Parathyroid adenoma (tissue), 2 donors: ENCODE measurements at regions not wholly inside any gene's neighbourhood (a gene's known extent, or its start where the extent isn't known, plus 50 kb on each side); places are given as distances from the start of the nearest gene placed in this dataset.

Experiments used
- H2AFZ ChIP-seq: fragments of 300-600 bp; sonication (generic); one replicate; pipeline ENCODE4 v1.7.0; 2017; ENCODE audit warnings: antibody characterized with exemption, mild to moderate bottlenecking
- H3K27ac ChIP-seq: fragments of 300-600 bp; sonication (generic); one replicate; pipeline ENCODE4 v1.7.0; 2017
- H3K27me3 ChIP-seq: fragments of 300-600 bp; sonication (generic); one replicate; pipeline ENCODE4 v1.7.0; 2017; ENCODE audit warnings: low read length; ENCODE audit not compliant: control insufficient read depth, insufficient read depth
- H3K36me3 ChIP-seq: fragments of 300-600 bp; sonication (generic); one replicate; pipeline ENCODE4 v1.7.0; 2017; ENCODE audit warnings: low read length; ENCODE audit not compliant: control insufficient read depth, insufficient read depth
- H3K4me1 ChIP-seq: fragments of 300-600 bp; sonication (generic); one replicate; pipeline ENCODE4 v1.7.0; 2017; ENCODE audit warnings: control low read depth
- H3K4me2 ChIP-seq: fragments of 300-600 bp; sonication (generic); one replicate; pipeline ENCODE4 v1.7.0; 2017; ENCODE audit warnings: low read length
- H3K4me3 ChIP-seq: fragments of 300-600 bp; sonication (generic); one replicate; pipeline ENCODE4 v1.7.0; 2017; ENCODE audit warnings: low read depth, low read length
- H3K79me2 ChIP-seq: fragments of 300-600 bp; sonication (generic); one replicate; pipeline ENCODE4 v1.7.0; 2017; ENCODE audit warnings: control low read depth
- H3K9ac ChIP-seq: fragments of 300-600 bp; sonication (generic); one replicate; pipeline ENCODE4 v1.7.0; 2017; ENCODE audit warnings: mild to moderate bottlenecking
- H3K9me3 ChIP-seq: fragments of 300-600 bp; sonication (generic); one replicate; pipeline ENCODE4 v1.7.0; 2017; ENCODE audit warnings: low read length; ENCODE audit not compliant: control insufficient read depth
- CTCF ChIP-seq: fragments of 300-600 bp; sonication (generic); IDR thresholded peaks from one replicate; pipeline ENCODE4 v1.7.0; 2017; ENCODE audit warnings: antibody characterized with exemption, mild to moderate bottlenecking
- donor health status: primary hyperparathyroidism.

GRCh38 chr4:111808174-111808573 lies 337.1 kb upstream of the FAM241A start:
- H3K9ac ChIP-seq: no peak overlapping the region
- H3K79me2 ChIP-seq: no peaks in the 10 kb centered on the region
- no peaks in the 10 kb centered on the region for H3K9me3 ChIP-seq
- TF ChIP-seq CTCF: no peak
- H3K36me3 ChIP-seq: no peaks in the 10 kb centered on the region
- no peak overlapping the region for H3K4me2 ChIP-seq
- no peaks in the 10 kb centered on the region for H3K27me3 ChIP-seq
- H2AFZ ChIP-seq: no peak overlapping the region
- no peak overlapping the region for H3K4me3 ChIP-seq
- H3K27ac ChIP-seq: no peak overlapping the region
- H3K4me1 ChIP-seq: no peaks in the 10 kb centered on the region

- H3K9me3 ChIP-seq: no peaks in the 10 kb centered on the region
- no peak for TF ChIP-seq CTCF
- H3K27me3 ChIP-seq: no peaks in the 10 kb centered on the region
- no peak overlapping the region for H3K9ac ChIP-seq
- no peaks in the 10 kb centered on the region for H3K4me1 ChIP-seq
- no peaks in the 10 kb centered on the region for H3K79me2 ChIP-seq
- no peak overlapping the region for H3K4me2 ChIP-seq
- H3K36me3 ChIP-seq: no peaks in the 10 kb centered on the region
- H3K4me3 ChIP-seq: no peak overlapping the region
- H3K27ac ChIP-seq: no peak overlapping the region
- H2AFZ ChIP-seq: no peak overlapping the region
Measured at GRCh38 chr4:111811661-111812060, 333.6 kb upstream of the FAM241A start.

GRCh38 chr4:111812114-111812513 lies 333.1 kb upstream of the FAM241A start:
- Histone ChIP-seq H3K4me2 (no peak overlapping the region), H3K27ac (no peak overlapping the region), H3K36me3 (no peaks in the 10 kb centered on the region), H3K4me3 (no peak overlapping the region), H3K79me2 (no peaks in the 10 kb centered on the region), H2AFZ (no peak overlapping the region), H3K9me3 (no peaks in the 10 kb centered on the region), H3K27me3 (no peaks in the 10 kb centered on the region), H3K4me1 (no peaks in the 10 kb centered on the region), H3K9ac (no peak overlapping the region)
- TF ChIP-seq CTCF: no peak

- no peaks in the 10 kb centered on the region for H3K9me3 ChIP-seq
- no peak for TF ChIP-seq CTCF
- no peaks in the 10 kb centered on the region for H3K4me1 ChIP-seq
- H3K79me2 ChIP-seq: no peaks in the 10 kb centered on the region
- H3K27me3 ChIP-seq: no peaks in the 10 kb centered on the region
- H3K9ac ChIP-seq: no peak overlapping the region
- H3K4me2 ChIP-seq: no peak overlapping the region
- no peak overlapping the region for H3K4me3 ChIP-seq
- no peak overlapping the region for H2AFZ ChIP-seq
- no peaks in the 10 kb centered on the region for H3K36me3 ChIP-seq
- no peak overlapping the region for H3K27ac ChIP-seq
Measured at GRCh38 chr4:111812760-111813159, 332.5 kb upstream of the FAM241A start.

- no peak overlapping the region for H3K27ac ChIP-seq
- H2AFZ ChIP-seq: no peak overlapping the region
- H3K9me3 ChIP-seq: no peaks in the 10 kb centered on the region
- H3K4me1 ChIP-seq: no peaks in the 10 kb centered on the region
- no peak for TF ChIP-seq CTCF
- no peak overlapping the region for H3K9ac ChIP-seq
- H3K4me3 ChIP-seq: no peak overlapping the region
- H3K36me3 ChIP-seq: no peaks in the 10 kb centered on the region
- no peaks in the 10 kb centered on the region for H3K27me3 ChIP-seq
- H3K4me2 ChIP-seq: no peak overlapping the region
- no peaks in the 10 kb centered on the region for H3K79me2 ChIP-seq
Measured at GRCh38 chr4:111813555-111814140, 331.6 kb upstream of the FAM241A start.
